Inflammatory macrophage treated with lipopolysaccharide for 4 hours (primary cell): ENCODE measurements at regions not wholly inside any gene's neighbourhood (a gene's known extent, or its start where the extent isn't known, plus 50 kb on each side); places are given as distances from the start of the nearest gene placed in this dataset.
A peak's percentile ranks its signal among the peaks of the same experiment; 100 is the strongest.
"Not testable (repeated sequence)": the region's sequence is repeated elsewhere in the genome, so short reads cannot be mapped to it uniquely, and the experiment has no call there.

Experiments used
- DNase-seq: peaks from one replicate; pipeline ENCODE4 v3.0.0-alpha.2; 2020

GRCh38 chr2:13921245-13921644, 711.3 kb upstream of the LRATD1 start:
- no peak for DNase-seq

GRCh38 chr2:13923823-13924222, 708.7 kb upstream of the LRATD1 start:
- no peak for DNase-seq

GRCh38 chr2:13942111-13942510, 690.4 kb upstream of the LRATD1 start:
- no peak for DNase-seq

- DNase-seq: no peak
Measured at GRCh38 chr2:13950761-13951160, 681.8 kb upstream of the LRATD1 start.

- no peak for DNase-seq
Measured at GRCh38 chr2:13968811-13969210, 663.7 kb upstream of the LRATD1 start.

GRCh38 chr2:13986119-13986720, 646.3 kb upstream of the LRATD1 start:
- DNase-seq: no peak

GRCh38 chr2:13996527-13996926, 636.0 kb upstream of the LRATD1 start:
- no peak for DNase-seq

GRCh38 chr2:14011190-14011589, 621.3 kb upstream of the LRATD1 start:
- DNase-seq: no peak

- no peak for DNase-seq
Measured at GRCh38 chr2:14015113-14015630, 617.3 kb upstream of the LRATD1 start.

- no peak for DNase-seq
Measured at GRCh38 chr2:14016289-14016955, 616.1 kb upstream of the LRATD1 start.

GRCh38 chr2:14018620-14019019, 613.9 kb upstream of the LRATD1 start:
- no peak for DNase-seq

- no peak for DNase-seq
Measured at GRCh38 chr2:14023558-14023957, 609.0 kb upstream of the LRATD1 start.

GRCh38 chr2:14039134-14039533, 593.4 kb upstream of the LRATD1 start:
- DNase-seq: no peak

- no peak for DNase-seq
Measured at GRCh38 chr2:14047491-14047890, 585.0 kb upstream of the LRATD1 start.

- DNase-seq: no peak
Measured at GRCh38 chr2:14051401-14051800, 581.1 kb upstream of the LRATD1 start.

- no peak for DNase-seq
Measured at GRCh38 chr2:14053105-14053504, 579.4 kb upstream of the LRATD1 start.

GRCh38 chr2:14064346-14064745, 568.2 kb upstream of the LRATD1 start:
- DNase-seq: no peak

GRCh38 chr2:14072338-14072737, 560.2 kb upstream of the LRATD1 start:
- DNase-seq: peak; percentile 23

- no peak for DNase-seq
Measured at GRCh38 chr2:14074691-14075090, 557.8 kb upstream of the LRATD1 start.

- DNase-seq: no peak
Measured at GRCh38 chr2:14079576-14079975, 552.9 kb upstream of the LRATD1 start.

GRCh38 chr2:14081521-14081920, 551.0 kb upstream of the LRATD1 start:
- DNase-seq: no peak

GRCh38 chr2:14082640-14083039, 549.9 kb upstream of the LRATD1 start:
- DNase-seq: no peak

- no peak for DNase-seq
Measured at GRCh38 chr2:14094592-14094991, 537.9 kb upstream of the LRATD1 start.

- DNase-seq: not testable (repeated sequence)
Measured at GRCh38 chr2:14099101-14099500, 533.4 kb upstream of the LRATD1 start.

- DNase-seq: no peak
Measured at GRCh38 chr2:14114275-14114674, 518.2 kb upstream of the LRATD1 start.
